SK-N-DZ (cell line): ENCODE measurements at regions not wholly inside any gene's neighbourhood (a gene's known extent, or its start where the extent isn't known, plus 50 kb on each side); places are given as distances from the start of the nearest gene placed in this dataset.

Source experiments
- DNase-seq: peaks from one replicate; pipeline ENCODE4 v3.0.0-alpha.2; 2015; ENCODE audit warnings: low spot score

DNA sequence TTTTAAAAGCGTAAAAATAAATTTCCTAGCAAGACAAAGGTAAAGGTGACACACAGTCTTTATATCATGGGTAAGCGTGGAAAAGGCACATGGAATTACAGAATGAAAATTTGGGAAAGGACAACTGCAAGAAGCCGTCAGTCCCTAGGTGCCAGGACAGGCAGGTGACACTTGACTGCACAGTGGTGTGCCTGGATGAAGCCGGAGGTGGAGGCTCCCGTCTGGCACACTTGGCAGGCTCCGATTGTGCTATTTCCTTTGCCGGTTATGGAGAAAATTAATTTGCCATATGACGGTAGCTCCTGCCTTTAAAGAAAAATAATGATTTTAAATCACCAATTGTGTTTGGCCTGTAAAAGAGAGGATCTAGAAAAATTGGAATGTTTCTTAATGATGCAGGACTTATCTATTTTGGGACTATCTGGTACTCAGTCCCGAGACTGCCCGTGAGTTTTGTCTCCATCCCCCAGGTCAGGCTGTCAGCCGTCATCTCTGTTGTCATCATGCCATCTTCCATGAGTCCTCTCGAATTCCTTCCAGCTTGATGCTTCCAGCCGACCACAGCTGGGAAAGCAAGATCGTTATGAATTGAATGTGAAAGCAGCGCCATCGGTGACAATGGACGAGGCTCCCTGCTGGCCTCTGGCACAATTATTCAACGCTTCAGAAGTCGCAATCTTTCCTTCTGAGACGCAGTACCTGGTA, 56.2 kb upstream of the MGMT start:
- no peak for DNase-seq

DNA sequence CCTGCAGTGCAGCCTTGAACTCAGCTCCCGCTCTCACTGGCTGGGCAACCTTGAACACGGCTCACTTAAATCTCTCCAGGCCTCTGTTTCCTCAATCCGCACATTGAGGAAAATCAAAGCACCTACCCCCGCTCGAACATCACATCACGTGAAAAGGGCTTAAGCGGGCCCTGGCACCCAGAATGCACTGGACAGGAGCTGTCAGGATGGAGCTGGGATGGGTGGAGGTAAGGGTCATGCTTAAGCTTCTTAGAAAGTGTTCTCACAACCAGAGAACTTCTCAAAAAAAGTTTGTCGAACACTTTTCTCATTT, 55.7 kb upstream of the MGMT start:
- DNase-seq = no peak

DNA sequence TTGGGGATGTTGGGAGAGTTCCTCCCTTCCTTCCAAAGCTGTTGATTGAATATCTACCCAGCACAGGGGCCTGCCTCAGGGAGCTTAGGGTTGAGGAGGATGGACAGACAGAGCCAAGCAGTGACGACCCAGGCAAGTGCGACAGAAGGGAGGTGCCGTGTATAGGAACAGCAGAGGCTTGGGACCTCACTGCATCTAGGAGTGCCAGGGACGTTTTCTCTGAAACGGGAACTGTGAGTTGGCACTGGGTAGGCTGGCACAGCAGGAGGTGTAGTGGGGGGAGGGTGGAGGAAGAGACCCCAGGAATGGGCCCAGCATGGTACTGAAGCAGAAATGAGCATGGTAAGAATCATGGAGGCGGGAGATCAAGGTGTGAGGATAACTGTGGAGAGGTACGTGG, 55.3 kb upstream of the MGMT start:
- DNase-seq = no peak

DNA sequence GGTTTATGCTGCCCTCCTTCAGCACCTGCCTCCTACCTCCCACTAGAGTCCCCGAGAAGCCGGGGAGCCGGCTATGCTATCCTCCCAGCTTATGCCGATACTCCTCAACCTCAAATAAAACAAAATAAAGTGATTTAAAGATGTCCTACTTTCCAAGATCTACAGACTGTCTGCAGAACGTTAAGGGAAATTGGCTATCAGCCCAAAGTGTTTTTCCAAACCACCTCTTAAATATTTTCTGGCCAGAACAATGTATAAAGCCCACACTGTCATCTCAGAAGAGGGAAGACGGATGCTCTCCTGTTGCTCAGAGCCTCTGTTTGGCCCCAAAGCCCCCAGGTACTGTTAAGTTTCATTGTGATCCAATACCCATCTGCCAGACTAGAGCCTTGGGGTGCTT, 54.0 kb upstream of the MGMT start:
- no peak for DNase-seq

DNA sequence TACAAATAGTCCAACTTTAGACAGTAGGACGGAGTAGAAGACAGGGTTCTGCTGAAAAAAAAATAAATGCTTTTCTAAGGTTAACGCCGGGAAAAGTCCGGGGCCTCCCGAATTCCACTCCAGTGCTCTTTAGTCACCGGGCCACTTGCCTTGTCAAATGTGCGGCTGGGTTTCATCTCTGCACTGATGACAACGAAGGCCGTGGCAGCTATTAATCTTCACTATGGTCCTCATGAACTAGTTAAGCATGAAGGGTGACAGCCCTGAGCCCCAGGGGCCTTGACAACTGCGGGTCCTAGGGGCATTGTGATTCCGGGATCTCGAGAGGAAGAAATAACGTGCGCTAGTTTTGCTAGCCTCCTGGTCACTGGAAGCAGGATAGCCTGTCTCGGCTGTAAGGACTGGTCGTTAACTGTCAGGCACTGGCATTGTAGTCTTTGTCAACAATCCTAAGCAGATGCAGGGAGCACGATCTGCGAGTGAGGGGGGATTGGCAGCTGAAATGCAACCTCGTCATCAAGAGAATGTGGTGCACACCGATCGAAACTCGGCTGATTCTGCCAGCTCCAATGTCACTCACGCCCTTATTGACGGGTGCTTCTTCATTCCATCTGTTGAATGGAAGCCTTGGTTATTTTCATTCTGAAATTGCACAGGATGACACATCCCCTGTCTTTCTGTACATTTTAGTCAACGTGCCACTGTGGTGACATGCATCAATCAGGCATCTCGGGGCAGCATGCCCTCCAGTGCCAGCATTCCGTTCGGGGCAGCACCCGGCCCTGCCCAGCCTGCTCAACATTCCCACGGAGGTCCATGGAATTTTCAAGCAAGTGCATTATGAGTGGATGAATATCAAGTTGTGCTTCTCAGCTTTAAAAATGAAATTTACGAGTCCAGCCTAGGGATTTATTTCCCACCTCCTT, 51.6 kb upstream of the MGMT start:
- DNase-seq = no peak

- no peak for DNase-seq
Observed at GRCh38 chr10:129416155-129416554, 50.9 kb upstream of the MGMT start.

DNA sequence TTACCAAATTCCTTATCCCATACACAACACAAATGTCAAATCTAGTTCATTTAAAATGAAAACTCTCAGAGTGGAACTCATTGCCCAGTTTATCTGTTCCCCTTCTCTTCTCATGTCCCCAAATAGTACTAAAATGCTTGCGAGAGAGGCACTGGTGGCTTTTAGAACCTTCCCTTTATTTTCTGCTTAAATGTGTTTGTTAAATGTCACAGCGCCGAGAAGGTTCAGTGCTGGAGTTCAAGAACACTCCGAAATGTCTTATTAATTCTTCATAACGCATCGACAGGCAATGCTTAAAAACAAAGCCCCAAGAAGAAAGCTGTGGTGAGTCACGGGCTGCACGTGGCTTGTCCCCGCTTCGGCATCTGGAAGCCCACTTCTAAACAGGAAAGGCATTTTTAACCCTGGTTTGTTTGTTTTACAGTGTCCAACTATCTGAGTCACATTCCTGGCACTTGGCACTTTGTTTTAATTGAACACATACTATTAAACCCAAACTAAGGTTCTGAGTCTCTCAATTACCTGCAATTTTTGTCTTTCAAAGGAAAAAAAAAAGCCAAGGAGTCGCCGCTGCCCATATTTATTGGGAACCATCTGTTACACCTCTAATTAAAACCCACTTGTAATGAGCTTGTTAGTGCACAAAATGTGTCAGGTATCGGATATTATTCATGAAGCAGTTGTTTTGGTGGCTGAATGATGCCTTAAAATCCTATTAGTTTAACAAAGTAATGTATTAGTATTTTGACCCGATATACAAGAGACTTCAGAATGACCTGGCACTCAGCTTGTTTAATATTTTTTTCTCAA, 49.9 kb upstream of the MGMT start:
- DNase-seq = no peak
